Upper lobe of left lung (tissue), 6 donors: ENCODE measurements at regions not wholly inside any gene's neighbourhood (a gene's known extent, or its start where the extent isn't known, plus 50 kb on each side); places are given as distances from the start of the nearest gene placed in this dataset.

Experiments used
- ATAC-seq, 2 donors: fragments of 200-7000 bp; cut with Tn5 transposase; one replicate each; pipeline ENCODE4 v1.9.1; 2022; ENCODE audit warnings: mild to moderate bottlenecking in 2 of 2, moderate library complexity in 2 of 2; ENCODE audit not compliant: low FRiP score in 2 of 2
- DNase-seq, 2 donors: peaks; one replicate each; pipeline ENCODE4 v3.0.0-alpha.2; 2019 to 2020
- H3K27ac ChIP-seq, 4 donors: fragments of 200-600 bp; sonication (generic); one replicate each; pipeline ENCODE4 v1.5.1; 2016 to 2019
- H3K27me3 ChIP-seq, 4 donors: fragments of 200-600 bp; sonication (generic); one replicate each; pipeline ENCODE4 v1.5.1; 2017 to 2019
- H3K36me3 ChIP-seq, 4 donors: fragments of 200-600 bp; sonication (generic); one replicate each; pipeline ENCODE4 v1.5.1; 2016 to 2019
- H3K4me1 ChIP-seq, 4 donors: fragments of 200-600 bp; sonication (generic); one replicate each; pipeline ENCODE4 v1.5.1; 2018 to 2019
- H3K4me3 ChIP-seq, 4 donors: fragments of 200-600 bp; sonication (generic); one replicate each; pipeline ENCODE4 v1.5.1; 2017 to 2019; ENCODE audit warnings: mild to moderate bottlenecking in 2 of 4, moderate library complexity in 1 of 4
- H3K9me3 ChIP-seq, 4 donors: fragments of 200-600 bp; sonication (generic); one replicate each; pipeline ENCODE4 v1.5.1; 2018 to 2019
- EP300 ChIP-seq, 4 donors: sonication (generic); formaldehyde crosslinking; IDR thresholded peaks; one replicate each; pipeline ENCODE4 v1.5.1; 2017; ENCODE audit warnings: antibody characterized with exemption in 4 of 4, control low read depth in 2 of 4
- POLR2A ChIP-seq, 4 donors: fragments of 450-650 bp; IDR thresholded peaks; one replicate each; pipeline ENCODE4 v1.5.1; 2016 to 2017; ENCODE audit warnings: antibody characterized with exemption in 4 of 4, mild to moderate bottlenecking in 2 of 4
- POLR2AphosphoS5 ChIP-seq, 2 donors: sonication (generic); formaldehyde crosslinking; IDR thresholded peaks; one replicate each; pipeline ENCODE4 v1.5.1; 2017; ENCODE audit warnings: antibody characterized with exemption in 2 of 2
- WGBS, 2 donors: methylation state at CpG; one replicate each; pipeline ENCODE4 v1.1.5; 2017 to 2018; 5-methylcytosine and 5-hydroxymethylcytosine counted together
- TF ChIP-seq, protein P1 (sequence below), 6 experiments: fragments of 450-650 bp in 4 of 6; fragments of 200-600 bp in 2 of 6; sonication (generic) in 2 of 6; IDR thresholded peaks; one replicate each; pipeline ENCODE4 v1.5.1; 2016 to 2019; ENCODE audit warnings: antibody characterized with exemption in 6 of 6
- donor health status: DM: no; HTN: no; CAD: no; lungs with moderate emphysema.
- donor health status: DM: no; HTN: yes; CAD: no; lungs with severe emphysema.

DNA sequence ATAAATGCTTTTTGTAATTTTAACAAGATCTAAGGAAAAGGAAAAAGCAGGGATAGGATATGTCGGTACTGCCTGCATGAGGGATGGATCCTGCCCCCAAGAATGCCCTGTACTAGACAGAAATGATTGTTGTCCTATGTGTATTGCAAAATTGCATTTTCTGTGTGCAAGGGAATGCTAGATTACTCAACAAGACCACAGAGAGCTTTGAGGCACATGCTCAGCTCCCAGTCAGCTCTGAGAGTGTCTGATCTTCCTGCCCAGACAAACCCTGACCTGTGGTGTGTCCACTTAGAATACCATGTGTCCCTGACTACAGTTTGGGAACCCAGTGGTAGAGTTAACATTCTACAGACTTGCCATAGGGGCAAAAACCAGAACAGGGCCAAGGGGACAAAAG lies 129.2 kb upstream of the PAK3 start:
- Histone ChIP-seq H3K4me1 (no peaks in the 10 kb centered on the region), H3K27me3 (no peaks in the 10 kb centered on the region), H3K27ac (no peak overlapping the region), H3K9me3 (no peaks in the 10 kb centered on the region), H3K4me3 (no peak overlapping the region), H3K36me3 (no peaks in the 10 kb centered on the region)
- 89 to 95% methylated on average over 1 of the region's 1 CpG for WGBS, 2 donors
- TF ChIP-seq, protein P1, sequence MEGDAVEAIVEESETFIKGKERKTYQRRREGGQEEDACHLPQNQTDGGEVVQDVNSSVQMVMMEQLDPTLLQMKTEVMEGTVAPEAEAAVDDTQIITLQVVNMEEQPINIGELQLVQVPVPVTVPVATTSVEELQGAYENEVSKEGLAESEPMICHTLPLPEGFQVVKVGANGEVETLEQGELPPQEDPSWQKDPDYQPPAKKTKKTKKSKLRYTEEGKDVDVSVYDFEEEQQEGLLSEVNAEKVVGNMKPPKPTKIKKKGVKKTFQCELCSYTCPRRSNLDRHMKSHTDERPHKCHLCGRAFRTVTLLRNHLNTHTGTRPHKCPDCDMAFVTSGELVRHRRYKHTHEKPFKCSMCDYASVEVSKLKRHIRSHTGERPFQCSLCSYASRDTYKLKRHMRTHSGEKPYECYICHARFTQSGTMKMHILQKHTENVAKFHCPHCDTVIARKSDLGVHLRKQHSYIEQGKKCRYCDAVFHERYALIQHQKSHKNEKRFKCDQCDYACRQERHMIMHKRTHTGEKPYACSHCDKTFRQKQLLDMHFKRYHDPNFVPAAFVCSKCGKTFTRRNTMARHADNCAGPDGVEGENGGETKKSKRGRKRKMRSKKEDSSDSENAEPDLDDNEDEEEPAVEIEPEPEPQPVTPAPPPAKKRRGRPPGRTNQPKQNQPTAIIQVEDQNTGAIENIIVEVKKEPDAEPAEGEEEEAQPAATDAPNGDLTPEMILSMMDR (IDR thresholded peaks at IDR 0.05) = no peak
- TF ChIP-seq EP300 (IDR thresholded peaks at IDR 0.05) = no peak
- TF ChIP-seq POLR2AphosphoS5 (IDR thresholded peaks at IDR 0.05) = no peak
- no peak for TF ChIP-seq POLR2A (IDR thresholded peaks at IDR 0.05)
- DNase-seq (no peak), ATAC-seq (peak; percentile 36 to 55)

DNA sequence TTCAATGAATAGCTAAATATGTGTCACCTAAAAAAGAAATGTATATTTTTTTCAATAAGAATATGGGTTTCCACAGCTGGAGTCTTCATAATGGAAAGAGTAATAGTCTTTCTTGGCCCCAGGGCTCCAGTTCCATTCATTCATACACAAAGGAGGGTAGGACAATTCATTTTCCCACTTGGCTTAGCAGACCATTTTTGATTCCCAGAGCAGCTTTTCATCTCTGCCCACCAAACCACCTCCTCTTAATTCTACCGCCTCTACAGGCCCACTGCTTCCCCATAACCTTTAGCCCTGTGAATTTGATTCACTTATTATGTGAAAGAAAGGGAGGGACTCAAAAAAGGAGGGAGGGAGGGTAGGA lies 129.9 kb upstream of the PAK3 start:
- Histone ChIP-seq H3K27me3 (no peaks in the 10 kb centered on the region), H3K4me3 (no peak overlapping the region), H3K4me1 (no peaks in the 10 kb centered on the region), H3K27ac (no peak overlapping the region), H3K9me3 (no peaks in the 10 kb centered on the region), H3K36me3 (no peaks in the 10 kb centered on the region)
- ATAC-seq (no peak), DNase-seq (no peak)
- TF ChIP-seq POLR2AphosphoS5 (IDR thresholded peaks at IDR 0.05) = no peak
- TF ChIP-seq, protein P1 (IDR thresholded peaks at IDR 0.05) = no peak
- no peak for TF ChIP-seq POLR2A (IDR thresholded peaks at IDR 0.05)
- no peak for TF ChIP-seq EP300 (IDR thresholded peaks at IDR 0.05)
- 59 to 100% methylated on average over 1 of the region's 1 CpG for WGBS, 2 donors

DNA sequence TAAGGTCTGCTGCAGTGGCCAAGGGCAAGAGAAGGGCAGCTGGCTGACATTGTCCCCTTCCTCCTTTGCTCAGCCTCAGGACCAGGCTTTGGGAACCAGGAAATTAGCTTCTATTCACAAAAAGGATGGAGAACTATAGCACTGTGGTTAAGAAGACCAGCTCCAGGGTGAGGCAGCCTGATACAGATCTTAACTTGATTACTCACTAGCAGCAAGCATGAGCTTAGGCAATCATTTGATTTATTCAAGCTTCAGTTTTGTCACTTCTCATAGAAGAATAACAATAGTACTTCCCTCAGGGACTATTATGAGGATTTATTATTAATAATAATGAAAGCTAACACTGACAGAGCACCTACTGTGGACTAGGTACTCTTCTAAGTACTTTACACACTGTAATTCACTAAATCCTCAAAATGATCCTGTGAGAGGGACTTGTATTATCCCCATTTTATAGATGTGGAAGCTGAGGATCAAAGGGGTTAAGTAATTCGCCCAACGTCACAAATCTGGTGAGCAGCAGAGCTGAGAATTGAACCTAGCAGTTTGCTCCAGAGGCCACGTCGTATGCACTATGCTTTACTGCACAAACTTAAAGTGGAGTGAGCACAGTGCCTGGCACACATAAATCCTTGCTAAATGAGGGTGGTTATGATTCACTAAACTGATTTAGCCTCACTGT lies 130.4 kb upstream of the PAK3 start:
- Histone ChIP-seq H3K36me3 (no peaks in the 10 kb centered on the region), H3K4me1 (no peaks in the 10 kb centered on the region), H3K9me3 (no peaks in the 10 kb centered on the region), H3K4me3 (no peak overlapping the region), H3K27me3 (no peaks in the 10 kb centered on the region), H3K27ac (no peak overlapping the region)
- DNase-seq (no peak), ATAC-seq (no peak)
- no peak for TF ChIP-seq EP300 (IDR thresholded peaks at IDR 0.05)
- TF ChIP-seq POLR2AphosphoS5 (IDR thresholded peaks at IDR 0.05) = no peak
- TF ChIP-seq, protein P1 (IDR thresholded peaks at IDR 0.05) = no peak
- TF ChIP-seq POLR2A (IDR thresholded peaks at IDR 0.05) = no peak
- 92% methylated on average over 4 of the region's 4 CpGs; no CpG with 5 or more reads in 1 of the 2 donors for WGBS, 2 donors

DNA sequence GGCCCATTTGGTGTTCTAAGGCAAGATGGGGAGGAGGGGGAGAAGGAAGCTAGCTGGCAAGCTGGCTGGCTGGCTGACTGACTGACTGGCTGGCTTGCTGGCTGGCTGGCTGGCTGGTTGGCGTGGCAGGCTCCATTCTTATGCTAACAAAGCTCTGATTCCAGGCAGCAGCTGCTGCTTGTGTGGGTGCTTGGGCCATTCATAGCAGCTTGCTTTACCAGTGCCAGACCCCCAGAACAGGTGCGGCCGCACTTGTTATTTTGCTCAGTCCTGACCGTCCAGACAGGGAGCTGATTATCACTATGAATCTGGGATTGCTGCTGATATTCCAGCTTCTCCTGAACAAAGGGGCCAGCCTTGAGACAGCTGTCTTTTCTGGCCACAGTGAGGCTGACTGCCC lies 131.2 kb upstream of the PAK3 start:
- no peak overlapping the region for H3K27ac ChIP-seq
- H3K36me3 ChIP-seq = no peaks in the 10 kb centered on the region
- no peaks in the 10 kb centered on the region for H3K4me1 ChIP-seq
- H3K9me3 ChIP-seq = no peaks in the 10 kb centered on the region
- H3K27me3 ChIP-seq = no peaks in the 10 kb centered on the region
- ATAC-seq = no peak
- DNase-seq = no peak
- H3K4me3 ChIP-seq = no peak overlapping the region
- TF ChIP-seq EP300 (IDR thresholded peaks at IDR 0.05) = no peak
- TF ChIP-seq, protein P1 (IDR thresholded peaks at IDR 0.05) = no peak
- no peak for TF ChIP-seq POLR2A (IDR thresholded peaks at IDR 0.05)
- TF ChIP-seq POLR2AphosphoS5 (IDR thresholded peaks at IDR 0.05) = no peak
- WGBS, 2 donors = 70% methylated on average over 4 of the region's 4 CpGs; no CpG with 5 or more reads in 1 of the 2 donors

DNA sequence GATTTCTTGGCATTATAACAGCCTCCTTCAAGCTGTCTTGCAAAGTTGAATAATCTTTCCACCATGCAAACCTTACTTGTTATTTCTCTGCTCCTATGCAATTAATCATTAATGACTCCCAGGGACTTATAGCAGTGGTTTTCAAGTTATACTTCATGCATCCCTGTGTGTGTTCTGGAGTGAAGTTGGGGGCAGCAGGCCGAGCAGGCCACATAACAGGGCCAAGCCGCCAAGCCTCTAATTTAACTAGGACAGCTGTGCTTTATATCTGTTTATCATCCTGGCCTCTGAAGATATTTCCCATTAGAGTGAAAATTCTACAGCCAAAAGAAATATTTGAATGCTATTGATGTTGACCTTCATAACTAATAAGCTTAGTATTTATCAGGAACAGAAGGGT lies 133.5 kb upstream of the PAK3 start:
- no peak overlapping the region for H3K27ac ChIP-seq
- H3K4me1 ChIP-seq = no peaks in the 10 kb centered on the region
- H3K4me3 ChIP-seq = no peak overlapping the region
- no peaks in the 10 kb centered on the region for H3K27me3 ChIP-seq
- ATAC-seq (no peak), DNase-seq (no peak)
- H3K9me3 ChIP-seq = no peaks in the 10 kb centered on the region
- H3K36me3 ChIP-seq = no peaks in the 10 kb centered on the region
- no peak for TF ChIP-seq EP300 (IDR thresholded peaks at IDR 0.05)
- TF ChIP-seq POLR2AphosphoS5 (IDR thresholded peaks at IDR 0.05) = no peak
- TF ChIP-seq, protein P1 (IDR thresholded peaks at IDR 0.05) = no peak
- no peak for TF ChIP-seq POLR2A (IDR thresholded peaks at IDR 0.05)
- WGBS, 2 donors = 55 to 73% methylated on average over 2 of the region's 2 CpGs
